HuH-7 (cell line): ENCODE measurements at regions not wholly inside any gene's neighbourhood (a gene's known extent, or its start where the extent isn't known, plus 50 kb on each side); places are given as distances from the start of the nearest gene placed in this dataset.

ENCODE experiments used
- DNase-seq: peaks from one replicate; pipeline ENCODE4 v3.0.0; 2011; ENCODE audit warnings: low spot score

DNA sequence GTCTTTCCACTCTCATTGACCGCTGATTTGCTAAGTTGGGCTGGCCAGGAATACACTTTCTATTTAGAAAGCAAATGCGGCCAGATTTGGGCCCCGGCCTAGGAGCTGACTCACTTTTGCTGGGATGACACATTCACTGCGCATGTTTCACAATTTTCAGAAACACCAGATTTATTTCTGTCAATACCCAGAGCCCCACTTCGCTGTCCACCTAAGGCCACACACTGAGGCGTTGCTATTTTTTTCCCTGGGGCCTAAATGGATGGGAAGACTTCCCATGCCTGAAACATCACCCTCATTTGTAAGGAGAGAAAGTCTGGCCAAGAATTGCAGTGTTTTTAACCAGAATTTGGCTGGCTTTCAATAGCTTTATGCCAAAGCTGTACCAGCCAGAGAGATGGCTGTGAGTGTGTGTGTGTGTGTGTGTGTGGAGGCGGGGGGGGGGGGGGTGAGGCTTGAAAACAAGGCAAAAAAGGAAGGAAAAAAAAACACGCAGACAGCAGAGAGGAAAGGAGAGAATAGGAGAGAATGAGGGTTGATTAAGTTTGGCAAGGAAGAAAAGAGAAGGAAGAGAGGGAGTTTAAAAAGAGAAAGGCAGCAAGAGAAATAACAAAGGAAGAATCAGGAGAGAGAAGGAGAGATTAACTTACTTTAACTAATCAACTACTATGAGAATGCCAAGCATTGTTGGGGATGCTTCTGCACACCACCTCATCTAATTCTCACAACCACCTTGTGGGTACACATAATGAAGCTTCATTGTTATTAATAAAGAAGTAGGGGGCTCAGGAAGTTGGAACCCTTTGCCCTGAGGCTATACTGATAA lies 261.4 kb upstream of the KLF4 start:
- DNase-seq: no peak

DNA sequence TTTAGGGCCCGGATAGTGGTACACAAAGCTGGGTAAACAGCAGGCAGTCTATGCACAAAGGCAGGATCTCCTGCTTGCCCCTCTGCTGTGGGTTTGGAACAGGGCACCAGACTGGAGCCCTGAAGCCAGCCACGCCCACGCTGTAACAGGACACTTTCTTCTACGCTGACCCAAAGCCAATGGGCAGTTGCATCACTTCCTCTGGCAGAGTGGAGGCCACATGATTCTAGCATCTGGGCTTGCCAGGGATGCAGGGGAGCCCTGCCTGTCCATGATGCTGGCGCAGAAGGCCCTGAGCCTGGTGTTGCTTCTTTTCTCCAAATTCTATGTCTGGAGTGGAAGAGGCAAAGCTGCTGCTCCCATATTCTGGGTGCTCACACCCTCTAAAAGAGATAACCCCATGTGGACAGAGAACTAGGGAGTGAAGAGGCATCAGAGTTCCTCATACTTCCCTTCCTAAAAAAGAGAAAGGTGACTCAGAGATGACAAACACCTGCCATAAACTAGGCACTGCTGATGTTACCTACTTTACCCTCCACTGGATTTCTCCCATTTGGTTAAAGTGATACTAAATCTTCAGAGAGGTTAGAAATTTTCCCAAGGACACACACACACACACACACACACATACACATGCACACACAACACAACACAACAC lies 260.3 kb upstream of the KLF4 start:
- peak; percentile 23 for DNase-seq

DNA sequence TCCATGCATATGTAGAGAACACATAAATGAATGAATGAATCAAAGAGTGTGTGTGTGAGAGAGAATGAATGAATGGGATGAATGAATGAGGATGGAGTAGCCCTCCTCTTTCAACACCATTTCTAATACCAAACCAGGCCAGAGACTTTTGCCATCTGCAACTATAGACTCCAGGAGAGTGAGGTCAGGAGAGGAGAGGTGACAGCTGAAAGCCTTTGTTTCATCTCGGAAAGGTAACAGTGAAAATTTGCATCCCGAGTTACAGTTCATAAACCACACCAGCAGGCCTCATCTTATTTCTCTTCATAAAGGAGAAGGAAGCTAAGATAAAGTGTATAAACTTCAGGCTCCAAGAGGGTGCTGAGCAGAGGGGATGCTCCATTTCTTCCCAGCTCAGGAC lies 255.3 kb upstream of the KLF4 start:
- no peak for DNase-seq

DNA sequence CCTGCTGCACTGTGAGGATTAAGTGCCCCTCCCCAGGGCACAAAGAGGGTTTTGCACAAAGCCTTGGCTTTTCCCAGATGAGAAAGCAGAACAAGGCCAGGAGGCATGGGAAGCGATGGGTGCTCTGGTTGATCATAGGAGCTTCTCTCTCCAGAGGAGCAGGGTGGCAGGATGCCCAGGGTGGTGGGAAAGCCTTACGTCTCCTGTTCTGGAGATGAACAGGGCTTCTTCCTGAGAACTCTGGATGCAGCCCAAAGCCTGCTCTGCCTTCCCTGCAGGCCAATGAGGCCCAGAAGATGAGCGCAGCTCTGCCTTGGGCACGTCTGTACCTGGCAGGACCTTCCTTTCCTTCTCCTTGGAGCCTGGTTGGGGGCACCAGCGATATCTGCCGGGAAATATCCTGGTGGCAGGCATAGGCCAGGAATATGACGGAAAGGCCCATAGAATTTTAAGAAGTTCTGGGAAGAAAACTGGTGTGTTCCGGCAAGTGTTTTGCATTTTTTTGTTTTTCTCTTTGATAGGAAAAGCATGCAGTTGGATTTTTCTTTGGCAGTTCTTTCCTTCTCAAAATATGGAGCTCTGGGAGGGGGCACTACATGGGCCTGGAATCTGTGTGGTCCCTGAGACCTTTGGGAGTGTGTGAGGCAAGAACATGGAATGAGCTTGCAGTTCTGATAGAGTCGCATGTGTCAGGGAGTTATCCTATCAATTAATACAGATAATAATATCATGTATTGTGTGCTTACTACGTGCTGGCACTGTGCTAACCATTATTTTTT lies 253.2 kb upstream of the KLF4 start:
- no peak for DNase-seq

DNA sequence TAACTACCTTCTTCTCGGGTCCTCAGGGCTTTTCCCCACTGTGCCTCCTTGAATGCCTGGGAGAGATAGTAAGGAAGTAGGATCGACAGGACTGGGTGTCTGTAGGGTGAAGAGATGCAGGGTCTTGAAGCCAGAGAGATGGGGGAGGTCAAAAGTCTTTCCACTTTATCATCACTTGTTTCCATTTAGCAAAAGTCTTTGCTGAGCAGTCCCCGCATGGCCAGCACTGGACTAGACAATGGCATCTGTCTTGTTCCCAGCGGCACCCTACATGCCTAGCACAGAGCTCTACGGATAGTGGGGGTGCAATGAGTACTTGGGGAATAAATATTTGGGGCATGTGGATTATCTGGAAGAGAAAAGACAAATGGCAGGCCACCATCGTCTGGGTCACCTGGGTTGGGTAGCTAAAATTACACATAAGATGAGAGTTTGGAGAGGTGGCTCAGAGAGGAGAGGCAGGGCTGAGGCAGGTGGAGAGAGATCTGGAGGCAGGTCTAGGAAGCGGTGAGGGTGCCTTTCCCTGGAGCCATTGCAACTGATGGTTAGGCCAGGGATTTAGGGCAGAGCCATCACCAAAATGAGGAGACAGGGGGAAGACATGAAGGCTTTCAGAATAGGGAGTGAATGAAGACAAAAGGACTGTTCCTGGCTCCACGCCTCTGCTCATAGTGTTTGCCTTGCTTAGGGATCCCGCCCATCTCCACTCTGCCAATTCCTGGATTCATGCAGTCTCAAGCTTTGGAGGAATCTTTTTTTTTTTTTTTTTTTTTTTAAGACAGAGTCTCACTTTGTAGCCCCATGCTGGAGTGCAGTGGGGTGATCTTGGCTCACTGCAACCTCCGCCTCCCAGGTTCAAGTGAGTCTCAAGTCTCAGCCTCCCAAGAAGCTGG lies 250.8 kb upstream of the KLF4 start:
- no peak for DNase-seq

DNA sequence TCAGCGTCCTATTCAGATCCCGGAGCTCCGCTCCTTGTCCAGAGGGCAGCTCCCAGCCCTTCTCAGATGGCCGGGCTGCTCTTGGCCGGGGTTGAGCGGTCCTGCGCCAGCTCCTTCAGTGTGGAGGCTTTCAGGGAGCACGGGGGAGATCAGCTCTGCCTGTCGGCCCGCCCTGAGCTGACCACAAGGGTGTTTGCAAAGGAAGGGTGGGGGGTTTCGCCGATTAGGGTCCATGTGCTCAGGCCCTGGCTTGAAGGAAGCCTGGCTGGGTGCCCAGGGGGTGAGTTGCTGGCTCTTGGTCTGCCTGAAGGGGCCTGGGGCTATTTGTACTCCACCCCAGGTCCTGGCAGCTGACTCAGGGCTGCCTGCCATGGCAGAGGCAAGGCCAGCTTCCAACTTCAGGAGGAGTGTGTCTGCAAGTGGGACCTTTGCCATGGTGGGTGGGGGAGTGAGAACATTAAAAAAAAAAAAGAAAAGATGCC lies 250.1 kb upstream of the KLF4 start:
- no peak for DNase-seq

DNA sequence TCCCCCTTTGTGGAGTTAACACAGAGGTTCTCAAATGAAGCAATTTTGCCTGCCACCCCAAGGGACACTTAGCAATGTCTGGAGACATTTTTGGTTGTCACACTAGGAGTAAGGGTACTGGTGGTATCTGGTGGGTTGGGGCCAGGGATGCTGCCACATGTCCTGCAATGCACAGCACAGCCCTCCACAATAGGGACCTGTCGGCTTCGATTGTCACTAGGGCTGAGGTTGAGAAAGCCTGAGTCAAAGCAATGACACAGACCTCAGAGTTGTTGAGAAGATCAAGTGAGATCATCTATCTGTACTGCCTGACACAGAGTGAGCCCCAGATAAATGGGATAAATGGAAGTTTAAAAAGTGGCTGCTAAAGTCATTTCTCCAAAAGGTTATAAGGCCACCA lies 249.2 kb upstream of the KLF4 start:
- DNase-seq: no peak

DNA sequence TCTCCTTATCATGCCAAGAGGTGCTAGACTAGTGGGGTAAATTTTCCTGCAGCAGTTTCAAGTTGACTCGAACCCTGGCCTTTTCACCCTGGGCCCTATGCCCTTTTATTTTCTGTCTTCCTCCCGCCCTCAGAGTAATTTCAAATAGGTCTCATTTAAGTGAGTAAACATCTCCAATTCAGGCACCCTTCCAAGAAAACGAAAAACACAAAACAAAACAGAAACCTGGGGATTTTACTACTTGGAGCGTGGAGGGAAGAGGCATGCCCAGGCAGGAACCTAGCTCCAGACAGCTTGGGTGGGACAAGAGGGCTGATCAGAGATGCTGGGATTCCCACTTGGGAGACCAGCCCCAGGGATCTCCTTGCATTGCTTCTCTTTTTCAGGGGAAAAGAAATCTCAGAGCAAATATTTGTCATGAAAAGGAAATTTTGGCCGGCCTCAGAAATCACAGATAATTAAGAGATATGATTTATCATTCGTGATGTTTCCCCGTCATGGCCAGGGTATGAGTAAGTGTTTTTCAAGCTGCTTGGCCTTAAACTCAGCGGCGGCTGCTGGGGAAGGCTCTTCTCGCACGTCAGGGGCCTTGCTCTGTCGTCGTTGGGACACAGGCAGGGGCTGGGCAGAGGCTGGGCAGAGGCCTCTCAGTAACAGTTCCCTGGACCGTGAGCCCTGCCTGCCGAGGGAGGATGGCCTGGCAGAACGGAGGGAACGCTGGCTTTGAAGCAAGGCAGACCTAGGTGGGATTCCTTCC lies 248.6 kb upstream of the KLF4 start:
- DNase-seq: no peak

DNA sequence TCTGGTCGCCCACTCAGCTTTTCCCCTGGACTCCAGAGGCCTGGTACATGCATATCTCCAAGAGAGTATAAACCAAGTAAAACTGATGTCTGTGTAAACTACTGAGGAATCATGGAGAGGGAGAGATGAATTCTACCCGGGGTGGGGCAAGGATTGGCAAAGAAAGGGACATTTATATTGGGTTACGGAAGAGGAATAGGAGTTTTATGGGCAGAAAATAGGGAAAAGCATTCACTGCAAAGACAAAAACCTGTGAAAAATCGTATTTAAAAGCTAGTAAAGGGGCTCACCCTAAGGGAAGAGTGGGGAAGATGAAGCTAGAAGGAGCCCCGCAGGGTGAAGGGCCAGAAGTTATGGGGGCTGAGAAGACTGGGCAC lies 248.0 kb upstream of the KLF4 start:
- no peak for DNase-seq

DNA sequence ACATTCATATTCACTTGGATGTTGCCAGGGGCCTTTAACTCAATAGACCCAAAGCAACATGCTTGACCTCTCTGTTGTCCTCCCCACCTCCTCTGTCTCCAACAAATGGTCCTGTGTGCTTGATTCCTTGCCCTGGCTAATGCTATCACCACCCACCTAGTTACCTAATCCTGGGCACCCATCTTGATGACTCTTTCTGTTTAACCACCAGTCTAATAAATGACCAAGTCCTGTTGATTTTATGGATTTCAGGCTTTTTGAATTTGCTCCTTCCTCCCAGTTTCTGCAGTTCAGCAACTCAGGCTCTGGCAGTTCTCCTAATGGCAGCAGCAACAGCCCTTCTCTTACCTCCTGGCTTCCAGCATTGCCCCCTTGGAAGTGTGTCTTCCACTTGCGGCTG lies 246.3 kb upstream of the KLF4 start:
- DNase-seq: no peak

DNA sequence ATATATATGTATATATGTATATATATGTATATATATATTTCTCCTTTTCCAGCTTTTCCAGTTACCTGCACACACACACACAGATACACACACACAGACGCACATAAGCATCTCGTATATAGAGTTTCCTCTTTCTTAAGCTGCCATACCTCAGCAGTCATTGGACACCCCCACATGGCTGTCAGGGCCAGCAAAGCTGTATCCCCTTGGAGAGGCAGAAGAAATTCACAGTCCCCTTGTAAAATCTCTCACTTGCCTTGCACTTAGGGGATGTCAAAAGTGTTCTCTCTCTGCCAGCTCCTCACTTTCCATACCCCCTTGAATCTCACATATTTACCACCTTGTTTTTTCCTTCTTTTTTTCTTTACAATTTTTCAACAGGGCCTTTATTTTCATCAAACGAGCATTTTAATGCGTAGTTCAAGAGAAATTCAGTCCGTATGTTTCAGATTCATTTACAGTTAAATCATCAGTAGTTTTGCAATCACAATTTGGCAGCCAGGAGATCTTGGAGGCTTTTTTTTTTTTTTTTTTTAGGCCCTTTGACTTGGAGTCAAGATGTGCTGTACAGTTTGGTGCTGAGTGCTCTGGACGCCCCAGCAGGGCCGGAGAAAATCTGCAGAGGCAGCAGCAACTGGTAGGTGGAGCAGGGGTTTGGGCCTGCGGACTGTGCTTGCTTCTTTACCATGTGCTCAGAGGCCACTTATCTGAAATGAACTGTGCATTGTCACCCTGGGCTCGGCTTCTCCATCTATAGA lies 244.9 kb upstream of the KLF4 start:
- no peak for DNase-seq

DNA sequence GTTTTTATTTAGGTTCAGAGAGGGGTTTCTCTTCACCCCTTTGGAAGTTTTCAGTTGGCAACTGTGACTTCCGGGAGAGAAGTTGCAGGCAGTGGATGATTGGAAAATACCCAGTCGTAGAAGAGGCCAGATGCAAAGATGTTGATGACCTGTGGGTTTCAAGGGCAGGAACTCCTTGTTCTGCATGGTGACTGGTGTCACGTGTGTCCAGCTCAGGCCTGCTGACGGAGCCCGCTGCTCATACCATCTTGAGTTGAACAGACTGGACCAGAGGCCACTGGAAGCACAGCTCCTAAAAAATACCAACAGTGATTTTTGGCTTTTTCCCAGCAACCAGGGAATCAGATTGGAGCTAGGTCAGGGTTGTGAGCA lies 243.9 kb upstream of the KLF4 start:
- no peak for DNase-seq

DNA sequence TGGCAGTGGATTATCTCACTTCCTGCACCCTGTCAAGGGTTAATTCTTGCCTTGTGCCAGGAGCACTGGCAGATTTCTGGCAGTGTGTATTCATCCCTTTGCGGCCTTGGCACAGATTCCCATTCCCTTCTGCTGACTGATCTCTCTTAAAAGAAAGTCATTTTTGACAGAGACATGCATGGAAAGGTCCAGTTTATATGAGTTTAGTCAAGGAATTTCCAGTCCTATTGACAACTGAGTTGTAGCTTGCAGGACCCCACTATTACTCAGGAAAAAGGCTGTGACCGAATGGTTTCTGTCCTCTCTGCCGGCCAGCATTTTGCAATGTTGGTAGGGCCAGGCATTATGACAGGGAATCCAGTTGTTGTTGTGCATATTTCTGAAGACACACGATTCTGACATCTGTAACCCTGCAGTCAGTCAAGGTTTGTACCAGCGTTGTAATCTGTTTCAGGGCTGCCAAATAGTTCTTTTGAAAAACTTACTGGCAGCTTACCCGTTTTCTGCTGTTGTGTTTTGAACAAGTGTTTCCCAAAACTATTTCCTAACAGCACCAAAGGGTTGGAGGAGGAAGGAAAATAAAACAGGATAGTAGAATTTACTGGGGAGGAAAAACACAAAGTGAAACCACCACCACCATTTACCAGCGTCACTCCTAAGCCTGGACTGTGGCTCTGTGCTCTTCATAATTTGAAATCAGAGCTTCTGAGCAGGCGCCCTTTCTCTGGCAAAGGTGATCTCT lies 243.4 kb upstream of the KLF4 start:
- no peak for DNase-seq

DNA sequence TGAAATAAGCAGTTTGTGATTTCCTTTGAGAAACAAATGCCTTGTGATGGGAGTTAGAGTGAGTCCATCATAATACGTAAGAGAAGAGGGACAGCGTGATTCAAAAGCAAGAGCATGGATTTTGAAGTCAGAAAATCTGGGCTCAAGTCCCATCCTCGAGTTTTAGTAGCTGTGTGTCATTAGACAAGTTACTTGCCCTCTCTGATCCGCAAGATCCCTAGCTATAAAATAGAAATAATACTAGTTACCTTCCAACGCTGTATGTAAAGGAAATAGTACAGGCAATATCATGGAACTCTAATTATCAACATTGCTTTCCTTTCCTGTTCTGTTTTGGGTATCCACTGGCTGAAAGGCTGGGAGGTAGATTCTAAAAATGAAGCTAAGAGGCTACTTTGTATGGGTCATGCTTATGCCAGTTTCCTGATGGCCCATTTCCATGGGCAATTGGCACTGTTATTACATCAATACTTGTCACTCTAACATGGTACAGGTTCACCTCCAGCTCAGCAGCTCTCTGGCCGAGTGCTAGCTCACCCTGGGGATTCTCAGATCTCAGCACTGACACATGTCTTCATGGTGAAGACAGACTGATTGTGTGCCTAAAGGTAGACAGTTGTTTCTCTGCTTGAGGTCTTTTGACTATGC lies 241.7 kb upstream of the KLF4 start:
- DNase-seq: no peak

DNA sequence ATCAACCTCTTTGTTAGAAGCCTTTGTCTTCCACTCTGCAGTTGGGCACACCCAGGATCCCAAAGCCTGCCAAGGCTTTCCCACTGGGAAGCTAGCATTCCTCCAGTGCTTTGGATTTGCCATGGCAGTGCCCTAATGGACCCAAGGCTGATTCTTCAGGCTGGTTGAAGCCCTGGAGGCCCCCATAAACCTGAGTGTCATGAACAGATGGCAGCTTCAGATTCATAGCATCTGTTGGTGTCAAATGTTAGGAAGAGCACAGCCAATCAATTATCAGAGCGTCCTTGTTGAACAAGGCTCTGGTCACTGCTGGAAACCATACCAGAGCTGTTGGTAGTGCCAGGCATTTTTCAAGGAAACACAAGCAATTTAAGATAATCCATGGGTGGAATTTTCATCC lies 241.1 kb upstream of the KLF4 start:
- DNase-seq: no peak

DNA sequence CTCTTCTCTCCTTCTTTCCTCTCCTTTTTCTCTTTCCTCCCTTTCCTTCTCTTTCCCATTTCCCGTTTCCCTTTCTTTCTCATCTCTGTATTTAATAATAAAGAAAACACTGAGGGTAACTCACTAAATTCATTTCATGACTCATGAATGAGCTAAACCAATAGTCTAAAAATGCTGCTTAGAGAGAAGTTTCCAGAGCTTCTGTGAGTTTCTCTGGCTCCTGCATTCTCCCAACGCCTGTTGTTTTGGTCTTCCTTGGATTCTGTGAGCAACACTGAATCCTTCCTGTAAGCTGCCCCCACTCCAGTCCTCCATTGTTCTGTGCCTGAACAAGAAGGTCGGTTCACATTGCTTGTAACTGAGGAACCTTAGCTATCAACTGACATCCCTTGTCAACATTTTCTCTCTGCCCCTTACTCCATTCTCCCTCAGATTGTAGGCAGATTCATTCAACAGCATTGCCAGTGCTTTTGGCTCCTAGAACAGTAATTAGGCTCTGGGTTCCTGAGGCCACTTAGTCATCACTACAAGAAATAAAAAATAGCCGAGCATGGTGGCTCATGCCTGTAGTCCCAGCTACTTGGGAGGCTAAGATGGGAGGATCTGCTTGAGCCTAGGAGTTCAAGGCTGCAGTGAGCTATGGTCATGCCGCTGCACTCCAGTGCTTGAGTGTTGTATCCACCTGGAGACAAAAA lies 237.7 kb upstream of the KLF4 start:
- DNase-seq: no peak

DNA sequence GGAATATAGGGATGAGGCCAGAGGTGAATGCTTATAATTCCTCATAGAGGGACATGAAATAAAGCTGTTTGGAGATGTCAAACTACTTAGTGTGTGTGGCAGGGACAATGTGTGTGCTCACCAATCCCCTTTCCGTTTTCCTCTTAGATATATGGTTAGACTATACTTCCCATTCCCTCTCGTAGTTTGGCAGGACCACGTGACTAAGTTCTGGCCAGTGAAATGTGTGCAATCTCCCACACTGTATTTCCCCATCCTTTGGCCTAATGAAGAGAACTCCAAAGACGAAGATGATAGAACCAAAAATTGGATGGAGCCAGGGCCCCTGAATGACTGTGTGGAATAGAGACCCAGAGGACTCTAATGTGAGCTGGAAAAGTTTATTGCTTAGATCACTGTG lies 233.4 kb upstream of the KLF4 start:
- no peak for DNase-seq

DNA sequence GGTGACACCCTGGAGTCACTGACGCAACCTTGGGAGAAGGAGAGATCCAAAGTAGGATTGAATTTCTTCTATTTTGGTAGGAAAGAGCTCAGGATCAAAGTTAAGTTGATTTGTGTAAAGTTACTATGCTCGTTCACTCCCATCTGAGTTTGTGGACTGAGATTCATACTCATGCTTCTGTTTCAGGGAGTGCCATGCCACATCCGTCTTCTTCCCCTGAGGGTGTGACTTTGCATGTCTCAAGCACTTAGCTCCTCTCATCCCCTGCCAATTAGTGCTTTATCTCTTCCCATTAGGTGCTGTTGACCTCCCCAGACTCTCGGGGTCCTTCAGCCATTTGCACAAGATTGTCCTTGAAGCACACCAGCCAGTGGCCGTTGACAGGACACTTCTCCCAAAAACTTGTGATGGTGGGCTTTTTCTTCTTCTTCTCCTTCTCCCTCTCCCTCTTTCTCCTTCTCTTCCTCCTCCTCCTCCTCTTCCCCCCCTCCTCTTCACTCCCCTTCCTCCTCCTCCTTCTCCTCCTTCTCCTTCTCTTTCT lies 232.2 kb upstream of the KLF4 start:
- no peak for DNase-seq
